Psoas muscle (tissue), 7 donors: ENCODE measurements at regions not wholly inside any gene's neighbourhood (a gene's known extent, or its start where the extent isn't known, plus 50 kb on each side); places are given as distances from the start of the nearest gene placed in this dataset.

Source experiments
- ATAC-seq, 4 donors: fragments of 200-7000 bp; cut with Tn5 transposase; one replicate each; pipeline ENCODE4 v1.9.1; 2020; ENCODE audit warnings: moderate library complexity in 3 of 4, mild to moderate bottlenecking in 2 of 4
- DNase-seq, 2 donors: peaks; one replicate each; pipeline ENCODE4 v3.0.0-alpha.2; 2020
- H3K27ac ChIP-seq: fragments of 200-600 bp; one replicate; pipeline ENCODE4 v1.8.0; 2022
- H3K27me3 ChIP-seq, 3 donors: fragments of 200-600 bp in 1 of 3; one replicate each; pipeline versions ENCODE4 v1.6.1 to v1.8.0; 2013 to 2022; ENCODE audit warnings: low read length in 2 of 3, mild to moderate bottlenecking in 2 of 3, moderate library complexity in 1 of 3; ENCODE audit not compliant: insufficient read depth in 3 of 3
- H3K36me3 ChIP-seq, 2 donors: fragments of 200-600 bp in 1 of 2; one replicate each; pipeline versions ENCODE4 v1.6.1 to v1.8.0; 2013 to 2022; ENCODE audit warnings: low read depth in 1 of 2, mild to moderate bottlenecking in 1 of 2, moderate library complexity in 1 of 2; ENCODE audit not compliant: insufficient read depth in 1 of 2
- H3K4me1 ChIP-seq: fragments of 200-600 bp; one replicate; pipeline ENCODE4 v1.8.0; 2022
- H3K4me3 ChIP-seq: fragments of 200-600 bp; one replicate; pipeline ENCODE4 v1.8.0; 2022; ENCODE audit warnings: mild to moderate bottlenecking
- H3K9me3 ChIP-seq: fragments of 200-600 bp; one replicate; pipeline ENCODE4 v1.8.0; 2022
- CTCF ChIP-seq: fragments of 200-600 bp; IDR thresholded peaks from one replicate; pipeline ENCODE4 v1.8.0; 2022; ENCODE audit warnings: antibody characterized with exemption
- WGBS, 3 donors: extraction: QIAGEN DNeasy Blood & Tissue Kit; methylation state at CpG; one replicate each; pipeline versions ENCODE4 v1.1.6 to v1.1.7; 2013; 5-methylcytosine and 5-hydroxymethylcytosine counted together
- intact Hi-C, 2 donors: fragments of 100-400 bp; cut with DNase I; formaldehyde crosslinking; loops; one replicate each; pipeline versions ENCODE4 v1.11.0 to v1.14.2; 2022
- donor health status: healthy with polysubstance abuse.
- donor health status: DM: no; HTN: no; CAD: no; lungs with moderate emphysema.
- donor health status: Bipolar disorder and iron deficiency.
- donor health status: healthy.
- donor health status: DM: yes; HTN: yes; CAD: no.
- donor health status: DM: no; HTN: no; CAD: no.
- donor health status: DM: yes; HTN: yes; CAD: no.

- peak; percentile 21 to 49 for DNase-seq
These were observed 306.5 kb downstream of the IL20RB start for GRCh38 chr3:137264071-137264820.

GRCh38 chr3:137264843-137265330 lies 307.1 kb downstream of the IL20RB start:
- ATAC-seq: no peak
- TF ChIP-seq CTCF: no peak
- Histone ChIP-seq H3K4me1 (no peaks in the 10 kb centered on the region), H3K9me3 (no peaks in the 10 kb centered on the region), H3K27ac (no peak overlapping the region), H3K4me3 (no peak overlapping the region), H3K36me3 (no peaks in the 10 kb centered on the region), H3K27me3 (peaks cover 0 to 2% (median 0%) of the 10 kb centered on the region in 3 donors)
- DNase-seq: no peak
- intact Hi-C loops: no loop called here
- WGBS, 3 donors: 61 to 66% (median 65%) methylated on average over 3 of the region's 3 CpGs

More at GRCh38 chr3:137264071-137264820, 306.5 kb downstream of the IL20RB start:
- WGBS, 3 donors: 13 to 18% (median 15%) methylated on average over 14 of the region's 14 CpGs
- peaks cover 0 to 2% (median 0%) of the 10 kb centered on the region in 3 donors for H3K27me3 ChIP-seq
- no peak for ATAC-seq
- H3K36me3 ChIP-seq: no peaks in the 10 kb centered on the region
- H3K4me3 ChIP-seq: no peak overlapping the region
- intact Hi-C loops: no loop called here
- H3K9me3 ChIP-seq: no peaks in the 10 kb centered on the region
- no peak for TF ChIP-seq CTCF
- no peaks in the 10 kb centered on the region for H3K4me1 ChIP-seq
- no peak overlapping the region for H3K27ac ChIP-seq

- TF ChIP-seq CTCF: no peak
- Histone ChIP-seq H3K4me3 (no peak overlapping the region), H3K27ac (no peak overlapping the region), H3K36me3 (no peaks in the 10 kb centered on the region), H3K27me3 (peaks cover 0 to 2% (median 0%) of the 10 kb centered on the region in 3 donors), H3K9me3 (no peaks in the 10 kb centered on the region), H3K4me1 (no peaks in the 10 kb centered on the region)
- DNase-seq (no peak), ATAC-seq (no peak)
- intact Hi-C loops: no loop called here
These were observed 325.1 kb downstream of the IL20RB start for GRCh38 chr3:137282871-137283270.

GRCh38 chr3:137285924-137286323 lies 328.1 kb downstream of the IL20RB start:
- no peaks in the 10 kb centered on the region for H3K9me3 ChIP-seq
- no peak for ATAC-seq
- H3K4me3 ChIP-seq: no peak overlapping the region
- H3K27ac ChIP-seq: no peak overlapping the region
- 84 to 88% (median 85%) methylated on average over 2 of the region's 2 CpGs for WGBS, 3 donors
- DNase-seq: no peak
- TF ChIP-seq CTCF: no peak
- H3K4me1 ChIP-seq: no peaks in the 10 kb centered on the region
- H3K36me3 ChIP-seq: no peaks in the 10 kb centered on the region
- intact Hi-C loops: no loop called here
- H3K27me3 ChIP-seq: no peaks in the 10 kb centered on the region

- no peak for DNase-seq
- H3K27ac ChIP-seq: no peak overlapping the region
- no peaks in the 10 kb centered on the region for H3K9me3 ChIP-seq
- H3K4me3 ChIP-seq: no peak overlapping the region
- no peak for TF ChIP-seq CTCF
- H3K4me1 ChIP-seq: no peaks in the 10 kb centered on the region
- no peaks in the 10 kb centered on the region for H3K36me3 ChIP-seq
- intact Hi-C loops: no loop called here
- H3K27me3 ChIP-seq: no peaks in the 10 kb centered on the region
- ATAC-seq: no peak
- 51 to 62% (median 53%) methylated on average over 1 of the region's 1 CpG for WGBS, 3 donors
These were observed 335.3 kb downstream of the IL20RB start for GRCh38 chr3:137293086-137293485.
